Activated naive CD4-positive, alpha-beta T cell treated with anti-CD3 and anti-CD28 coated beads, Interleukin-2, amount 50 U/mL, for 72 hours (primary cell): ENCODE measurements at regions not wholly inside any gene's neighbourhood (a gene's known extent, or its start where the extent isn't known, plus 50 kb on each side); places are given as distances from the start of the nearest gene placed in this dataset.

Experiments
- ATAC-seq, 2 donors: fragments of 150-1000 bp; cut with Tn5 transposase; 2 replicates each; pipeline ENCODE4 v1.10.0; 2021; ENCODE audit warnings: mild to moderate bottlenecking in 2 of 2, moderate library complexity in 2 of 2
- DNase-seq, 2 donors: peaks; one replicate each; pipeline ENCODE4 v3.0.0; 2021 to 2022; ENCODE audit warnings: low spot score in 2 of 2
- H3K27ac Mint-ChIP-seq, 2 donors: one replicate each; pipeline ENCODE4 v1.8.0; 2022; ENCODE audit warnings: mild to moderate bottlenecking in 2 of 2, mixed read lengths in 2 of 2
- H3K36me3 Mint-ChIP-seq, 2 donors: one replicate each; pipeline ENCODE4 v1.8.0; 2022; ENCODE audit warnings: mixed read lengths in 2 of 2
- H3K9me3 Mint-ChIP-seq, 2 donors: one replicate each; pipeline ENCODE4 v1.8.0; 2022; ENCODE audit warnings: mixed read lengths in 2 of 2

GRCh38 chr3:5732081-5732480, 544.6 kb downstream of the EDEM1 start:
- ATAC-seq, result no peak
- Mint-ChIP-seq H3K27ac (no peak overlapping the region), H3K36me3 (no peaks in the 10 kb centered on the region), H3K9me3 (peaks cover 0 to 3% of the 10 kb centered on the region in 2 donors)
- no peak for DNase-seq

GRCh38 chr3:5733995-5734394, 546.5 kb downstream of the EDEM1 start:
- DNase-seq (no peak), ATAC-seq (no peak)
- H3K27ac Mint-ChIP-seq, result no peak overlapping the region
- peaks cover 0 to 4% of the 10 kb centered on the region in 2 donors for H3K9me3 Mint-ChIP-seq
- H3K36me3 Mint-ChIP-seq, result no peaks in the 10 kb centered on the region

DNA sequence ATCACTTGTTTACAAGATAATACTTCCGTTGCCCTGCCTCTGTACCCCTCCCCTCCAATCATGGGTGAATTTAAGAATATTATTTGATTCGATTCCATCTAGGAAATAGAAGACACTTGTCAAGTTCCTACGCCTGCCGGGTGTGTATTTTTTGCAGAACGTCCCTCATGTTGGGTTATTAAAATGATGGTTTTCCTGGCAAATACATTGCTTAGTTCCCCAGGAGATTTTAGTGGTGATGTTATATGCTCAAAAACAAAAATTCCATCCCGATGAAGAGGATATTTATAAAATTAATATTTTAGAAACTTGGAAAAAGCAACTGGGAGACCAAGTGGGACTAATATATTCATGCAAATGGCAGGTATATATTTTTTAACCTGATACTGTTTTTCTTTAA, 548.4 kb downstream of the EDEM1 start:
- Mint-ChIP-seq H3K36me3 (no peaks in the 10 kb centered on the region), H3K27ac (no peak overlapping the region), H3K9me3 (peaks cover 0 to 7% of the 10 kb centered on the region in 2 donors)
- DNase-seq (no peak), ATAC-seq (no peak)

- no peak for ATAC-seq
- no peaks in the 10 kb centered on the region for H3K36me3 Mint-ChIP-seq
- no peak overlapping the region for H3K27ac Mint-ChIP-seq
- peaks cover 0 to 9% of the 10 kb centered on the region in 2 donors for H3K9me3 Mint-ChIP-seq
- DNase-seq, result no peak
Observed at GRCh38 chr3:5739299-5739935, 551.9 kb downstream of the EDEM1 start.

- ATAC-seq, result no peak
- Mint-ChIP-seq H3K27ac (no peak overlapping the region), H3K9me3 (peaks cover 0 to 9% of the 10 kb centered on the region in 2 donors), H3K36me3 (no peaks in the 10 kb centered on the region)
- no peak for DNase-seq
Observed at GRCh38 chr3:5739949-5740348, 552.4 kb downstream of the EDEM1 start.

DNA sequence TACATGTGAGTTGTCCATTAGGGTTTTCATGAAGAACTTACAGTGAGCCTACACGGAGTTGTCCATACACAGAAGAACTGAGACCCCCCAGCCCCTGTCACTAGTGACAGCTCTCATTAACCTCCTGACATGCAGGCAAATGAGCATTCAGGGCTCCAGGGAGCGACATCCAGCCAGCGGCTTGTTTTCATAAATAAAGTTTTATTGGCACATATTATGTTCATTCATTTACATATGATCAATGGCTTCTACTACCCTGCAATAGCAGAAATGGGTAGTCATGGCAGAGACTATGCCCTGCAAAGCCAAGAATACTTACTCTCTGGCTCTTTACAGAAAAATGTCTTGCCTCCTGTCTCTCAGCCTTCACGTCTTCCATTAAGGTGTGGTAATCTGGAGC, 553.5 kb downstream of the EDEM1 start:
- Mint-ChIP-seq H3K27ac (no peak overlapping the region), H3K36me3 (no peaks in the 10 kb centered on the region), H3K9me3 (peaks cover 0 to 9% of the 10 kb centered on the region in 2 donors)
- ATAC-seq (no peak), DNase-seq (no peak)

DNA sequence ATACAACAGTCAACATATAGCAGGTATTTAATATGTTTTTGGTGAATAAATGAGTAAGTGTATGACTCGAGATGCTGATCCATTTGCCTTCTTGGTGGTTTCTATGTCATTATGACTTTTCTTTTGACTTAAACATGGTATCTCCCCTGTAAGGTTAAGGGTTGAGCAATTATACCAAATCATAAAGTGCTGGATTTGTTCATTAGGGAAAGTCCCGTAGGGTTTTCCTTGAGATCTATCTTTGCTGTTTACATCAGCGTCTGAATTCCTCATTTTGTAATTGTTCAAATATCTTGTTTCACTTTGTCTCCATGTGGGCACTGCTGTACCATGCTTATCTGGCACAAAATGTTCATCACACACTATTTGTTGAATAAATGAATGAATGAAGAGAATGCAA, 562.6 kb downstream of the EDEM1 start:
- DNase-seq, result no peak
- no peak for ATAC-seq
- peaks cover 0 to 9% of the 10 kb centered on the region in 2 donors for H3K9me3 Mint-ChIP-seq

GRCh38 chr3:5750874-5751640, 563.5 kb downstream of the EDEM1 start:
- no peak overlapping the region for H3K27ac Mint-ChIP-seq

More for the DNA sequence above, 562.6 kb downstream of the EDEM1 start:
- Mint-ChIP-seq H3K27ac (no peak overlapping the region), H3K36me3 (no peaks in the 10 kb centered on the region)

DNA sequence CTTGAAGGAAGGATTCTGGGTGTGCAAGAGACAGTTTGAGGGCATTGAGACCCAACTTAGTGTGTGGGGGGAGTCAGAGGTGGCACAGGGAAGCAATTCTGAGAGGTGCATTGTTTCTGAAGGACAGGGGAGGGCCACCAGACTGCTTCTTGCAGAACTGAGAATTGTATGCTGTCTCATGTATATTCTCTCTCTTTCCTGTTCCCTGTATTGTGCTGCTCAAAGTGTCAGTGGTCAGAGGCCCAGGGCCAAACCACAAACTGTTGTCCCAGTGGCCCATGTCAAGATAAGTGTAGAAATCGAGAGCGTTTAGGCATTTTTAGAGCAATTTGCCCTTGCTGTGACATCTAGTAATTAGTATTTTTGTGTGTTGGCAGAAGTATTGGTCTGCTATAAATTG, 567.1 kb downstream of the EDEM1 start:
- H3K9me3 Mint-ChIP-seq, result peaks cover 0 to 4% of the 10 kb centered on the region in 2 donors
- H3K27ac Mint-ChIP-seq, result no peak overlapping the region
- ATAC-seq, result no peak
- H3K36me3 Mint-ChIP-seq, result no peaks in the 10 kb centered on the region
- DNase-seq, result no peak

More at GRCh38 chr3:5750874-5751640, 563.5 kb downstream of the EDEM1 start:
- H3K9me3 Mint-ChIP-seq, result peaks cover 0 to 9% of the 10 kb centered on the region in 2 donors
- ATAC-seq (no peak), DNase-seq (no peak)
- no peaks in the 10 kb centered on the region for H3K36me3 Mint-ChIP-seq

GRCh38 chr3:5756443-5756842, 568.9 kb downstream of the EDEM1 start:
- no peak overlapping the region for H3K27ac Mint-ChIP-seq
- ATAC-seq (no peak), DNase-seq (no peak)
- H3K9me3 Mint-ChIP-seq, result peaks cover 0 to 4% of the 10 kb centered on the region in 2 donors
- no peaks in the 10 kb centered on the region for H3K36me3 Mint-ChIP-seq

- Mint-ChIP-seq H3K36me3 (no peaks in the 10 kb centered on the region), H3K27ac (no peak overlapping the region), H3K9me3 (peaks cover 0 to 4% of the 10 kb centered on the region in 2 donors)
- DNase-seq (no peak), ATAC-seq (no peak)
Observed at GRCh38 chr3:5757213-5757804, 569.8 kb downstream of the EDEM1 start.

DNA sequence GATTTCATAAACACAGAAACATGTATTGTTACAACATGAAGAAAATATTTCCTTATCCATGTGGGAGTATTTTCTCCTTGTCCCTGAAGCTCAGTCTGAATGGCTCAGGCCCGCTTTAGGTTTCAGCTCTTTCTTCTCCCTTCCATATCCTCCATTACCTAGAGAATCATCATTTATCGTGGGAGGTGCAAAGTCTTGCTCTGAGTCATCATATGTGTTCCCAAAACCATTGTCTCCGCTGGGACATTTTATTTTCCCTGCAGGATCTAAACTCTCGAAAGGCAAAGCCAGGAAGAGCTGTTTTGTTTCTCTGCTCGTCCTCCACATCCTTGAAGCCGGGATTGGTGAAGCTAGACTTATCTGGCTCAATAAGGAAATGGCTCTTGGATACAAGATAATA, 571.2 kb downstream of the EDEM1 start:
- peaks cover 0 to 4% of the 10 kb centered on the region in 2 donors for H3K9me3 Mint-ChIP-seq
- ATAC-seq (no peak), DNase-seq (no peak)
- no peaks in the 10 kb centered on the region for H3K36me3 Mint-ChIP-seq
- H3K27ac Mint-ChIP-seq, result no peak overlapping the region

DNA sequence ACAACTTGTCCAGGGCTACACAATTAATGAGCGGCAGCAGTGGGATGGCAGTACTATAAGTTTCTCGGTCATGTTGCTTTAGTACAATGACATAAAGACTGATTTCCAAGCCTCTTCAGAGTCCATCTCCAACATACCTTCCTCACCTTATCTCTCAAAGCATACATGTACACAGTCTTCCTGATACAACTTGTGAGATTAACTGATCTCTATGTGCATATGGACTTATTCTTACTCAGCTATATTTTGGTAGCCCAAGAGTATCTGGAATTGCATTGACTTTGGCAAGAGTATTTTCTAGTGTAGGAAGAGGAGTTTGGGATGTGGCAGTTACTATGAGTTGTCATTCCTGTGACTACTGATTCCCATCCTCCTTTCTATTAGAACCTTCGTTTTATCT, 575.0 kb downstream of the EDEM1 start:
- no peak overlapping the region for H3K27ac Mint-ChIP-seq
- DNase-seq (no peak), ATAC-seq (no peak)
- H3K9me3 Mint-ChIP-seq, result no peaks in the 10 kb centered on the region
- H3K36me3 Mint-ChIP-seq, result no peaks in the 10 kb centered on the region

- DNase-seq, result no peak
- Mint-ChIP-seq H3K27ac (no peak overlapping the region), H3K9me3 (no peaks in the 10 kb centered on the region), H3K36me3 (no peaks in the 10 kb centered on the region)
- no peak for ATAC-seq
Observed at GRCh38 chr3:5766848-5767247, 579.3 kb downstream of the EDEM1 start.

DNA sequence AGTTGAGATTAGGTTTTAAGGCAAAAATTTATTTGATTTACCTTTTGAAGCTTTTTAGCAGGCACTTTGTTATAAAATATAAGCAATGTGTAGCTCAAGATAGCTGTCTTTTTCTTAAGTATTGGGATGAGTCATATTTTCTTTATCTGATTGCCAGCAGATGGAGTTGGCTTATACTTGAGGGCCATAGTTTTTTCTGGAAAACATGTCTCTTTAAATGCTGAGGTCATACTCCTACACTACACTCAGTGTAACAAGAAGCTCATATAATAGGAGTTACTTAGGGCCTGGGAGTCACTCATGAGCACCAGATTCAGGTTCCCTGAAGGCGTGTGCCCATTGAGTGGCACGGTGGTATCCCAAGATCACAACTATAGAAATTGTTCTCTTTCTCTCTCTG, 579.8 kb downstream of the EDEM1 start:
- H3K27ac Mint-ChIP-seq, result no peak overlapping the region
- DNase-seq, result no peak
- H3K9me3 Mint-ChIP-seq, result no peaks in the 10 kb centered on the region
- no peak for ATAC-seq
- H3K36me3 Mint-ChIP-seq, result no peaks in the 10 kb centered on the region

DNA sequence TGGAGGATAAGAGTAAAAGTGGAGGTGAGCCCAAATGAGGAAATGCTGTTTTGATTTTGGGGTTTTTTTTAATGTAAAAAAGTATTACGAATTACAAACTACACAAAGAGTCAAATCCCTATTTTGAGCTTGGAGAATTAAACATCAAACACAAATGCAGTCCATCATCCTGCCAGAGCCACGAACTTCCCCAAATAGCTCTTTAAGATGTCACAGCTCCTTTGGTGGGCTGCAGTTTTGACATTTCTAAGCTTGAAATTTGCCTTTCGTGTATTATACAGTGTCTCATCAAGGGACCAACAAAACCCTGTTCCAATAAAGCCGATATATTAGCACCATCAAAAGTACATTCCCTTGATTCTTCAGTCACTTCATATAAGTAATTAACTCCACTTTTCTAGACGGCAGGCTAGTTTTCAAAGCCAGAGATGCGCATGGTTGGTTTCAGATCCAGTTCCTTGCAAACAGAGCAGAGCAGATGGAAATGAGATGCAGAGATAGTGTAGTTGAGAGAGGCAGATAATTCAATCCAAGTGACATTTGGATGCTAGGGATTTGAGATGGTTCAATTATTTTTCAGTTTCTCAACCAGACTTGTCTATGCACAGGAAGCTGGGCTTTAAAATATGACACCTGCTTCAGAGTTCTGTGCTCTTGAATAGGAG, 580.9 kb downstream of the EDEM1 start:
- Mint-ChIP-seq H3K36me3 (no peaks in the 10 kb centered on the region), H3K9me3 (no peaks in the 10 kb centered on the region), H3K27ac (no peak overlapping the region)
- DNase-seq (no peak), ATAC-seq (no peak)

DNA sequence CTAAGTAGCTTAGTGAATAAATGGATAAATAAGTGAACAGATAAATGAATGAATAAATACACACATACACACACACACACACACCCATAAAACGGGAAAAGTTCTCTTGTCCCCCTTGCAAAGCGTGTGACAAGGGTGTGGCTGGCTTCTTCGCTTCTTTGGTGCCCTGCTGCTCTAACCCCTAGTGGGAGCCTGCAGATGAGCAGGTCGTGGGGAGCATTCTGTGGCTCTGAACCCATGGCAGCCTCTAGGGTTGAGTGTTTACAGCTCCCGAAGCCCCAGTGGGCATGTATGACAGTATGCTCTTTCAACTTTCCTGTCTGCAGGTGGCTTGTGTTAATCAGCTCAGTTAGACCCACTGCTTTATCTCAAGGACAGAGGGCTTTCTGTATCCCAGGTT, 582.3 kb downstream of the EDEM1 start:
- Mint-ChIP-seq H3K9me3 (peaks cover 0 to 7% of the 10 kb centered on the region in 2 donors), H3K27ac (no peak overlapping the region), H3K36me3 (no peaks in the 10 kb centered on the region)
- ATAC-seq (no peak), DNase-seq (no peak)
